Posterior cingulate gyrus (tissue), 11 donors: ENCODE measurements at regions not wholly inside any gene's neighbourhood (a gene's known extent, or its start where the extent isn't known, plus 50 kb on each side); places are given as distances from the start of the nearest gene placed in this dataset.
"Not testable (repeated sequence)": the region's sequence is repeated elsewhere in the genome, so short reads cannot be mapped to it uniquely, and the experiment has no call there.

Source experiments
- DNase-seq, 10 donors: peaks; one replicate each; pipeline versions ENCODE4 v3.0.0 to v3.0.0-alpha.2; 2020 to 2021; ENCODE audit warnings: mixed read lengths in 3 of 10
- intact Hi-C: fragments of 100-400 bp; cut with DNase I; formaldehyde crosslinking; loops from one replicate; pipeline ENCODE4 v1.15.1; 2023

GRCh38 chr12:107364875-107365518 is 271.6 kb upstream of the CRY1 start:
- DNase-seq: no peak

GRCh38 chr12:107365703-107366102 is 272.4 kb upstream of the CRY1 start:
- intact Hi-C loops: no loop called here
- DNase-seq: no peak

More at GRCh38 chr12:107364875-107365518, 271.6 kb upstream of the CRY1 start:
- intact Hi-C loops: no loop called here

GRCh38 chr12:107366322-107366721 is 273.0 kb upstream of the CRY1 start:
- DNase-seq: no peak
- intact Hi-C loops: no loop called here

DNA sequence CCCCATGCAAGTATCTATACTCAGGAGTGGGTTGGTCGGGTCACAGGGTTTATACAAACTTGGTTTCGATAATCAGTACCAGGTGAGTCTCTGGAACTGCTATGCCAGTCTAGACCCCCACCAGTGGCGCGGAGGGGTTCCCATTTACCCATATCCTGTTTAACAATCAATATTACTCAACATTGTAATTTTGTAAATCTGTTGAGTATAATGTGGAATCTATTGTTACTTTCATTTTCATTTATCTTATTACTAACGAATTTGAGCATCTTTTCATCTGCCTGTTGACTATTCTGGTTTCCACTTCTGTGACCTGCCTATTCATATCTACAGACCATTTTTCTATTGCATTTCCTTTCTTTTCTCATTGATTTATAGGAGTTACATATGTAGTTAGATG is 275.2 kb upstream of the CRY1 start:
- no peak for DNase-seq
- intact Hi-C loops: no loop called here

DNA sequence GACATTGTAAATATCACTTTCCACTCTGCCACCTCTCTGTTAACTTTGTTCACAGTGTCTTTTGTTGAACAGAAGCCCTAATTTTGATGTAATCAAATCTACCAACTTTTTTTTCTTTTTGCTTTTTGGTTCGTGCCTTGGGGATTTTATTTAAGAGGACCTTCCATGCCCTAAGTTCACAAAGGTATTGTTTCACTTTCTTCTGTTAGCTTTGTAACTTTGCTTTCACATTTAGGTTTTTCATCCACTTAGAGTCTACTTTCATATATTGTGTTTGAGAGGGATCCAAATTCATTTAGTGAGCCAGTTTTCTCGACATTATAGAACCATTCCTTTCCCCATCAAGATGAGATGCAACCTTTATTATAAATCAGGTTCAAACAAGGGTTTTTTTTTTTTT is 275.7 kb upstream of the CRY1 start:
- intact Hi-C loops: no loop called here
- DNase-seq: no peak

DNA sequence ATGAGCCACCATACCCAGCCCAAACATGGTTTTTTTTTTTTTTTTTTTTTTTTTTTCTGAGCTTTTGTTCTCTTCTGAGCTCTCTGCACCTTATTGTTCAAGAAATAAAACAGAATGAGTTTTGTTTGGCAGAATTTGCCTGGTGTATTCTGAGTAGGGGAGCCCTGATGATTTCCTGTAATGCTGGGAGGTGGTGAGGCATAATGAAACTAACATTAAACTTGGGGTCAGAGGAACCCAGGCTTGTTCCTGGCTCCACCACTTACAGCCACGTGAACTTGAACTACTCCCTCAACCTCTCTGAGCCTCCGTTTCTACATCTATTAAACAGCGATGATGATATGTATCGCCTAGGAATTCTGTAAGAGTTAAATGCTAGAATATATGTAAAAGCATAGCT is 276.3 kb upstream of the CRY1 start:
- DNase-seq: no peak
- intact Hi-C loops: no loop called here

GRCh38 chr12:107372229-107372658 is 278.9 kb upstream of the CRY1 start:
- DNase-seq: no peak
- intact Hi-C loops: no loop called here

DNA sequence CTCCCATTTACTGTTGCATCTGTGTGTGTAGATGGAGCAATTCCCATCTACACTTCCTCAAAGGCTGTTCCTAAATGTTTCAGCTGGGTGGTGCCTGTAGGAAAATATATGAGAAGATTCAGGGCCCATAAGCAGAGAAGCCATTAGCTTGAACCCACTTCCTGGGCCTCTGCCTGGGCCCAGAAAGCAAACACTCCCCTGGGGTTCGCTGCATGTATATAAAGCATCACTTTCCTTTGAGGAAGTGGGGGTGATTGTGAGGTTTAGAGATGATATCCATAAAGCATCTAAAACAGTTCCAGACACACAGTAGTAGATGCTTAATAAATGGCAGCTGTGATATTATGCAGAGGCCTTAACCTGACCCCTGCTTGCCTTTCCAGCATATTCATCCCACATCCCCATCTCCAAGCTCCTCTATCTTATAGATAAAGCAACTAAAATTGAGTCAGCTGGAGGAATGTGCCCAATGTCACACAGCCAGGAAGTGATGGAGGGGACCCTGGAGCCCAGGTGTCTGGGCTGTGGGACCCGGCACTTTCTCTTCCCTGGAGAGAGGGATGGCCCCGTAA is 280.0 kb upstream of the CRY1 start:
- no peak for DNase-seq
- intact Hi-C loops: no loop called here

- DNase-seq: no peak
- intact Hi-C loops: no loop called here
Observed at GRCh38 chr12:107374161-107374840, 281.0 kb upstream of the CRY1 start.

DNA sequence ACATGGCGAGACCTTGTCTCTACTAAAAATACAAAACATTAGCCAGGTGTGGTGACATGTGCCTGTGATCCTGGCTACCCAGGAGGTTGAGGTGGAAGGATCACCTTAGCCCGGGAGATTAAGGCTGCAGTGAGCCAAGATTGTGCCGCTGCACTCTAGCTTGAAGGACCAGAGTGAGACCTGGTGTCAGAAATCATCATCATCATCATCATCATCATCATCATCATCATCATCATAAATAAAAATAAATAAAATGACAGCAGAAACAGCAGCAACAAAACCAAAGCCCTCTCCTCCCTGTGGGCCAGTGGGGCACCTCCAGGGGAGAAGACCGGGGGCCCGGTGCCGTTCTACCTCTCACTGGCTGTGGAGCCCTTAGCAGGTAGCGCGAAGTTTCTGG is 281.9 kb upstream of the CRY1 start:
- no peak for DNase-seq
- intact Hi-C loops: no loop called here

DNA sequence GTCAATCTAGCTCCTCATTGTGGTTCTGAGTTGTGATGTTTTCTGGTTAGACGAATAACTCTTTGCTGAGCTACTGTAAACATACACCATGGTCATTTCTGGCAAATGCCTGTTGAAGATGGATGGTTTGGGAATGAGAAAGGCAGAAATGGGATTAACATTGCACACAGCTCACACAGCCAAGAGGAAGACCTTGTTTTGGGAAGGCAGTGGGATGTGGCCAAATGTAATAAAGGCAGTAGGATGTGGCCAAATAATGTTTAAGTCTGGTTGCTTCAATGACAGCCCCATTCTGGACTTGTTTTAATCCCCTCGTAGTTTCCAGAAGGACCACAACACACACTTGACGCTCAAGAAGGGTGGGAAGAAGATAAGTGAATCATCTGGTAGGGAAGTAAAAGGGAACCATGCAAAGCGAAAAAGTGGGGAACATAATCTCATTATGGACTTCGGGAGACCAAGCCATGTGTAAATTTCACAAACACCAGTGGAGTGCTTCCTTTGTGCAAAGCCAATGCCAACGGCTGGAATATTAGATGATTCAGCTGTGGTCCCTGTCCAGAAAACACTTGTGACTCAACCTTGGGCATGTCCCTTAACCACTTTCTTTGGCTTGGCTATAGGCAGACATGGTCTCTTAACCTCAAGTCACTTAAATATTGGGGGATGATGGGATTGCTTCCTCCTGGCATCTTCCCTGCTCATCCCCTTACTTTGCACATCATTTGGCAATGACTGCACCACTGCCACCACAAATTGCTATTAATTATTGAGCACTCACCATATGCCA is 284.4 kb upstream of the CRY1 start:
- DNase-seq: no peak
- intact Hi-C loops: no loop called here

GRCh38 chr12:107378609-107379008 is 285.3 kb upstream of the CRY1 start:
- DNase-seq: no peak
- intact Hi-C loops: no loop called here

- DNase-seq: not testable (repeated sequence)
Observed at GRCh38 chr12:107379142-107379851, 285.9 kb upstream of the CRY1 start.

DNA sequence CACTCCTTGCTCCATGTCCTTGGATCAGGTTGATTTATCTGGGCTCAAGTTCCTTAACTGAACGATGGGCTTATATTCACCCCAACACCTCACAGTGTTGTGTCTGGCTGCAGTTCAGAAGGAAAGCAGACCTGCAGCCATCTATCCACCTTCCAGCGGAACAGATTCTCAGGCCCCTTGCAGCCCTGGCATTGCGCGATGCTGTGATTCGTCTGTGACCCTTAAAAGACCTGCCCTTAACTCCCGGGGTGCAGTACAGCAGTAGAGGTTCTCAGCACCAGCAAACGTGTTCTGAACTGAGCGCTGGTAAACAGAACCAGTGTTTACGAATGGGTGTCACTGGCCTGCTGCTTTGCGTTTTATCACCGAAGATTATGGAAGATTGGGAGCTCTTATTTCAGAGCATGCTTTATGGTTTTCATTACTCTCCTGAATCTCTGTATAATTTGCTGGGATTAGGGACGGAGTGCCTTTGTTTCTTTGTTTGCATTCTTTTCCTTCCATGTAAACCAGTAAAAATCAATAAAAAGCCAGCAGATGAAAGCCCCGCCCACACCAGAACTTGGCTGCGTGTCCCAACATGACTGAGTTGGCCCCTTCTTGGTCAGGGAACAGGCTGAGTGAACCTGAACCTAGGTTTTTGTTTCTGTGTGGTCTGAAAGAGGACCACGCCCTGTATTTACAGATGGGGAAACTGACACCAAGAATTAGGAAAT is 286.7 kb upstream of the CRY1 start:
- intact Hi-C loops: no loop called here
- DNase-seq: no peak

More at GRCh38 chr12:107379142-107379851, 285.9 kb upstream of the CRY1 start:
- intact Hi-C loops: not testable (repeated sequence)

DNA sequence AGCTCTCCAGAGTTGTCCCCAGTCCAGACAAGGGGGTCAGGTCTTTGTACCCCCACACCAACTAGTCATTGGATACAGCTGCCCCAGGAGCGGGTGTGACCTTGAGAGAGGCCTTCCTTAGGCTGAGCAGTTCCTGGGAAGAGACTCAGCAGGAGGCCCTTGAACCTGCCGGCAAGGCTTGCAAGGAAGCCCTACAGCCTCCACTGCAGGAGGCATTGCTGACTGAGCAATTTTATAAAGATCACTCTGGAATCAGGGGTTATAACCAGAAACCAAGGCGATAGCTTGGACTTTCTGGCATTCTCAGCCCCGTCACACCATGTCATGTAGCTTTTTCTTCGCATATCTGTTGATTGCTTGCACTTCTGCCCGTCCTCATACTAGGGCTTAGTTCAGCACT is 291.3 kb upstream of the CRY1 start:
- no peak for DNase-seq
- intact Hi-C loops: no loop called here

DNA sequence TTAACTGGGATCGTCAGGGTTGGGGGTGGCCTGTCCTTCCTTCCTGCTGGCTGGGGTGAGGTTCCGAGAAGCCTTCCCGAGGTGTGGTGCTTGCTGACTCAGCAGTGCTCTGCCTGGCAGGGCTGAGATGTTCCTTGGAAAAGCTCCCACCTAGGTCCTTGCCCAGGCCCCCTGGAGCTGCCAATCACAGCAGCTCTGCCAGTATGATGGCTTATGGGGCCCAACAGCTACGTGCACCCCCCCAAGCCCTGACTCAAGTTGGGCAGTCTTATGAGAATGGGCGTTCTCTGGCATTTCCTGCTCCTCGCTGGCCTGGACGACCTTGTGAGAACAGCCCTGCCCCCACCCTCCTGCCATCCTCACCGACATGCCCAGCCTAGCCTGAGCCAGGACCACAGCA is 292.2 kb upstream of the CRY1 start:
- intact Hi-C loops: no loop called here
- DNase-seq: no peak

GRCh38 chr12:107386569-107386968 is 293.2 kb upstream of the CRY1 start:
- no peak for DNase-seq
- intact Hi-C loops: no loop called here

- intact Hi-C loops: no loop called here
- no peak for DNase-seq
Observed at GRCh38 chr12:107388263-107388662, 294.9 kb upstream of the CRY1 start.

- intact Hi-C loops: no loop called here
- no peak for DNase-seq
Observed at GRCh38 chr12:107390414-107390813, 295.2 kb upstream of the PWP1 start.
